HCT116 (cell line): ENCODE measurements at regions not wholly inside any gene's neighbourhood (a gene's known extent, or its start where the extent isn't known, plus 50 kb on each side); places are given as distances from the start of the nearest gene placed in this dataset.

ENCODE experiments used
- CBX3 ChIP-seq: IDR thresholded peaks from 2 replicates; pipeline ENCODE4 v1.6.1; 2012; ENCODE audit warnings: low read depth
- EZH2 ChIP-seq: fragments of 200-600 bp; sonication (generic); IDR thresholded peaks from 2 replicates; pipeline ENCODE4 v1.6.1; 2017; ENCODE audit warnings: antibody characterized with exemption, mixed run types
- EZH2phosphoT487 ChIP-seq: fragments of 200-600 bp; IDR thresholded peaks from 2 replicates; pipeline ENCODE4 v1.6.1; 2018; ENCODE audit warnings: antibody characterized with exemption, borderline replicate concordance
- FOSL1 ChIP-seq: IDR thresholded peaks from 2 replicates; pipeline ENCODE4 v1.6.1; 2012; ENCODE audit warnings: low read depth
- POLR2A ChIP-seq: IDR thresholded peaks from 2 replicates; pipeline ENCODE4 v1.7.0; 2011; ENCODE audit warnings: borderline replicate concordance; ENCODE audit not compliant: insufficient read depth, insufficient read length; ENCODE audit errors: extremely low read depth
- POLR2AphosphoS5 ChIP-seq: IDR thresholded peaks from 2 replicates; pipeline ENCODE4 v1.6.1; 2011; ENCODE audit warnings: mild to moderate bottlenecking, low read depth, low read length, moderate library complexity
- RAD21 ChIP-seq: IDR thresholded peaks from 2 replicates; pipeline ENCODE4 v1.6.1; 2012; ENCODE audit warnings: low read depth, mild to moderate bottlenecking
- SIN3A ChIP-seq: IDR thresholded peaks from 2 replicates; pipeline ENCODE4 v1.6.1; 2012; ENCODE audit warnings: low read depth
- SP1 ChIP-seq: IDR thresholded peaks from 2 replicates; pipeline ENCODE4 v1.6.1; 2012; ENCODE audit warnings: low read depth
- ZNF274 ChIP-seq: fragments of 200-500 bp; sonication (Bioruptor generic); IDR thresholded peaks from 2 replicates; pipeline ENCODE4 v1.6.1; 2014; ENCODE audit warnings: mild to moderate bottlenecking, low read depth, low read length, inconsistent platforms
- TF ChIP-seq, protein P1 (sequence below), 3 experiments: fragments of 200-600 bp in 1 of 3; sonication (generic) in 1 of 3; IDR thresholded peaks in 2 of 3; conservative IDR thresholded peaks in 1 of 3; 2 replicates each; pipeline ENCODE4 v1.5.1; 2012 to 2017; ENCODE audit warnings: low read depth in 2 of 3, low read length in 2 of 3, antibody characterized with exemption in 1 of 3, borderline replicate concordance in 1 of 3, control low read depth in 1 of 3, mild to moderate bottlenecking in 1 of 3, mixed read lengths in 1 of 3, mixed run types in 1 of 3, moderate library complexity in 1 of 3; ENCODE audit not compliant: insufficient read depth in 1 of 3
- TF ChIP-seq, protein P2 (sequence below): IDR thresholded peaks from 2 replicates; pipeline ENCODE4 v1.6.1; 2012; ENCODE audit warnings: low read depth
- TF ChIP-seq, protein P3 (sequence below): IDR thresholded peaks from 2 replicates; pipeline ENCODE4 v1.6.1; 2012

DNA sequence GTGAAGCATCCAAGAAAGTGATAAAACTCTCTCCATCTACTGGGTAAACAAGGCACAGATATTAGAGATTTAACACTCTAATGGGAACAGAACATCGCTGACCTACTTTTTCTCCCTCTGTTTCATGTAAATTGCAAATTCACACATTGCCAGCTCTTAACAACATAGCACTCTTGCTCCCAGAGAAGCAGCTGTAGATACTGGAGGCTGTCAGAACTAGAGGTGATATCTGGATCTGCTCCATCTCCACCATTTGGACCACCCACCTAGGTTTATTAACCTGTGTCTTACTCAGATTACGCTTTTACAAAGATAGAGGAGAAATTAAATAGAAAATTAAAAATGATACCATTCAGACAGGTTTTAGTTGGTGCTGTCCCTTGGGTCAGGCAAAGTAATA is 289.1 kb upstream of the CRBN start:
- TF ChIP-seq, protein P1, sequence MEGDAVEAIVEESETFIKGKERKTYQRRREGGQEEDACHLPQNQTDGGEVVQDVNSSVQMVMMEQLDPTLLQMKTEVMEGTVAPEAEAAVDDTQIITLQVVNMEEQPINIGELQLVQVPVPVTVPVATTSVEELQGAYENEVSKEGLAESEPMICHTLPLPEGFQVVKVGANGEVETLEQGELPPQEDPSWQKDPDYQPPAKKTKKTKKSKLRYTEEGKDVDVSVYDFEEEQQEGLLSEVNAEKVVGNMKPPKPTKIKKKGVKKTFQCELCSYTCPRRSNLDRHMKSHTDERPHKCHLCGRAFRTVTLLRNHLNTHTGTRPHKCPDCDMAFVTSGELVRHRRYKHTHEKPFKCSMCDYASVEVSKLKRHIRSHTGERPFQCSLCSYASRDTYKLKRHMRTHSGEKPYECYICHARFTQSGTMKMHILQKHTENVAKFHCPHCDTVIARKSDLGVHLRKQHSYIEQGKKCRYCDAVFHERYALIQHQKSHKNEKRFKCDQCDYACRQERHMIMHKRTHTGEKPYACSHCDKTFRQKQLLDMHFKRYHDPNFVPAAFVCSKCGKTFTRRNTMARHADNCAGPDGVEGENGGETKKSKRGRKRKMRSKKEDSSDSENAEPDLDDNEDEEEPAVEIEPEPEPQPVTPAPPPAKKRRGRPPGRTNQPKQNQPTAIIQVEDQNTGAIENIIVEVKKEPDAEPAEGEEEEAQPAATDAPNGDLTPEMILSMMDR (IDR thresholded peaks at IDR 0.05 in 2 of 3, conservative IDR thresholded peaks at IDR 0.05 in 1 of 3; ENCODE audit: borderline replicate concordance in 1 of 3, insufficient read depth in 1 of 3, low read depth in 2 of 3, low read length in 2 of 3): no peak
- TF ChIP-seq EZH2 (no peak), SP1 (no peak), POLR2A (no peak), CBX3 (no peak), SIN3A (no peak), FOSL1 (no peak), RAD21 (no peak), POLR2AphosphoS5 (no peak), ZNF274 (no peak), EZH2phosphoT487 (no peak)
- TF ChIP-seq, protein P2, sequence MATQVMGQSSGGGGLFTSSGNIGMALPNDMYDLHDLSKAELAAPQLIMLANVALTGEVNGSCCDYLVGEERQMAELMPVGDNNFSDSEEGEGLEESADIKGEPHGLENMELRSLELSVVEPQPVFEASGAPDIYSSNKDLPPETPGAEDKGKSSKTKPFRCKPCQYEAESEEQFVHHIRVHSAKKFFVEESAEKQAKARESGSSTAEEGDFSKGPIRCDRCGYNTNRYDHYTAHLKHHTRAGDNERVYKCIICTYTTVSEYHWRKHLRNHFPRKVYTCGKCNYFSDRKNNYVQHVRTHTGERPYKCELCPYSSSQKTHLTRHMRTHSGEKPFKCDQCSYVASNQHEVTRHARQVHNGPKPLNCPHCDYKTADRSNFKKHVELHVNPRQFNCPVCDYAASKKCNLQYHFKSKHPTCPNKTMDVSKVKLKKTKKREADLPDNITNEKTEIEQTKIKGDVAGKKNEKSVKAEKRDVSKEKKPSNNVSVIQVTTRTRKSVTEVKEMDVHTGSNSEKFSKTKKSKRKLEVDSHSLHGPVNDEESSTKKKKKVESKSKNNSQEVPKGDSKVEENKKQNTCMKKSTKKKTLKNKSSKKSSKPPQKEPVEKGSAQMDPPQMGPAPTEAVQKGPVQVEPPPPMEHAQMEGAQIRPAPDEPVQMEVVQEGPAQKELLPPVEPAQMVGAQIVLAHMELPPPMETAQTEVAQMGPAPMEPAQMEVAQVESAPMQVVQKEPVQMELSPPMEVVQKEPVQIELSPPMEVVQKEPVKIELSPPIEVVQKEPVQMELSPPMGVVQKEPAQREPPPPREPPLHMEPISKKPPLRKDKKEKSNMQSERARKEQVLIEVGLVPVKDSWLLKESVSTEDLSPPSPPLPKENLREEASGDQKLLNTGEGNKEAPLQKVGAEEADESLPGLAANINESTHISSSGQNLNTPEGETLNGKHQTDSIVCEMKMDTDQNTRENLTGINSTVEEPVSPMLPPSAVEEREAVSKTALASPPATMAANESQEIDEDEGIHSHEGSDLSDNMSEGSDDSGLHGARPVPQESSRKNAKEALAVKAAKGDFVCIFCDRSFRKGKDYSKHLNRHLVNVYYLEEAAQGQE: no peak
- TF ChIP-seq, protein P3, sequence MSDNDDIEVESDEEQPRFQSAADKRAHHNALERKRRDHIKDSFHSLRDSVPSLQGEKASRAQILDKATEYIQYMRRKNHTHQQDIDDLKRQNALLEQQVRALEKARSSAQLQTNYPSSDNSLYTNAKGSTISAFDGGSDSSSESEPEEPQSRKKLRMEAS: no peak
